ENCODE measurements at regions not wholly inside any gene's neighbourhood (a gene's known extent, or its start where the extent isn't known, plus 50 kb on each side); places are given as distances from the start of the nearest gene placed in this dataset.
"Not testable (repeated sequence)": the region's sequence is repeated elsewhere in the genome, so short reads cannot be mapped to it uniquely, and the experiment has no call there.

GRCh38 chr15:24078310-24079029 is 391.4 kb upstream of the NDN start:
- Histone ChIP-seq H3K9me3 (ENCODE audit: insufficient read depth, low read depth) (no peaks in the 10 kb centered on the region), H3K4me2 (no peak overlapping the region)
- POLR2A ChIA-PET (ENCODE audit: unreplicated experiment): no interaction called here

GRCh38 chr15:24088941-24089340 is 401.8 kb upstream of the NDN start:
- H3K9me3 ChIP-seq (ENCODE audit: insufficient read depth, low read depth); H3K27ac ChIP-seq; DNase-seq; H3K9me2 ChIP-seq (ENCODE audit: insufficient read depth); H3K4me3 ChIP-seq; H4K20me1 ChIP-seq (ENCODE audit: insufficient read depth); H3F3A ChIP-seq (ENCODE audit: insufficient read depth, low read depth); H3K36me3 ChIP-seq (ENCODE audit: low read depth); H2AFZ ChIP-seq; H3K27me3 ChIP-seq (ENCODE audit: insufficient read depth, low read depth); CTCF ChIA-PET; H3K79me2 ChIP-seq (ENCODE audit: low read depth); intact Hi-C loops (cut with micrococcal nuclease; ENCODE audit: unreplicated experiment); H3K4me2 ChIP-seq; POLR2A ChIA-PET (ENCODE audit: unreplicated experiment); H3K4me1 ChIP-seq (replicated peaks; ENCODE audit: insufficient read depth); BruUV-seq (replicated peaks): not testable (repeated sequence)

More at GRCh38 chr15:24078310-24079029, 391.4 kb upstream of the NDN start:
- Histone ChIP-seq H3K4me3 (no peak overlapping the region), H3F3A (ENCODE audit: insufficient read depth, low read depth) (no peaks in the 10 kb centered on the region), H3K79me2 (ENCODE audit: low read depth) (no peaks in the 10 kb centered on the region), H3K36me3 (ENCODE audit: low read depth) (no peaks in the 10 kb centered on the region), H3K27ac (no peak overlapping the region), H3K4me1 (replicated peaks; ENCODE audit: insufficient read depth) (no peaks in the 10 kb centered on the region), H2AFZ (no peak overlapping the region), H3K9me2 (ENCODE audit: insufficient read depth) (no peaks in the 10 kb centered on the region), H3K27me3 (ENCODE audit: insufficient read depth, low read depth) (no peaks in the 10 kb centered on the region), H4K20me1 (ENCODE audit: insufficient read depth) (no peaks in the 10 kb centered on the region)
- CTCF ChIA-PET: no interaction called here
- DNase-seq: no peak
- intact Hi-C loops (cut with micrococcal nuclease; ENCODE audit: unreplicated experiment): no loop called here
- no TSS peak for BruUV-seq (replicated peaks)
- TF ChIP-seq CTCF (conservative IDR thresholded peaks at IDR 0.05) (no peak), EZH2 (IDR thresholded peaks at IDR 0.05; ENCODE audit: low read depth) (no peak)

- H3F3A ChIP-seq (ENCODE audit: insufficient read depth, low read depth); DNase-seq; H3K27me3 ChIP-seq (ENCODE audit: insufficient read depth, low read depth); H3K36me3 ChIP-seq (ENCODE audit: low read depth); CTCF ChIA-PET; H4K20me1 ChIP-seq (ENCODE audit: insufficient read depth); H3K9me2 ChIP-seq (ENCODE audit: insufficient read depth); H3K9me3 ChIP-seq (ENCODE audit: insufficient read depth, low read depth); POLR2A ChIA-PET (ENCODE audit: unreplicated experiment); H3K4me2 ChIP-seq; H3K4me1 ChIP-seq (replicated peaks; ENCODE audit: insufficient read depth); H3K79me2 ChIP-seq (ENCODE audit: low read depth); H3K4me3 ChIP-seq; BruUV-seq (replicated peaks); intact Hi-C loops (cut with micrococcal nuclease; ENCODE audit: unreplicated experiment); H3K27ac ChIP-seq; H2AFZ ChIP-seq: not testable (repeated sequence)
Observed at GRCh38 chr15:24101503-24101902, 414.4 kb upstream of the NDN start.

- POLR2A ChIA-PET (ENCODE audit: unreplicated experiment); H3K4me3 ChIP-seq; H3K4me2 ChIP-seq; H3K36me3 ChIP-seq (ENCODE audit: low read depth); H3K27me3 ChIP-seq (ENCODE audit: insufficient read depth, low read depth); H3K9me3 ChIP-seq (ENCODE audit: insufficient read depth, low read depth); H4K20me1 ChIP-seq (ENCODE audit: insufficient read depth); H3K79me2 ChIP-seq (ENCODE audit: low read depth); intact Hi-C loops (cut with micrococcal nuclease; ENCODE audit: unreplicated experiment); BruUV-seq (replicated peaks); H3K27ac ChIP-seq; DNase-seq; H3F3A ChIP-seq (ENCODE audit: insufficient read depth, low read depth); CTCF ChIA-PET; H3K9me2 ChIP-seq (ENCODE audit: insufficient read depth); H2AFZ ChIP-seq; H3K4me1 ChIP-seq (replicated peaks; ENCODE audit: insufficient read depth): not testable (repeated sequence)
Observed at GRCh38 chr15:24107524-24107923, 420.4 kb upstream of the NDN start.

- H3F3A ChIP-seq (ENCODE audit: insufficient read depth, low read depth); H4K20me1 ChIP-seq (ENCODE audit: insufficient read depth); H3K27ac ChIP-seq; H2AFZ ChIP-seq; CTCF ChIA-PET; H3K4me3 ChIP-seq; H3K79me2 ChIP-seq (ENCODE audit: low read depth); H3K9me2 ChIP-seq (ENCODE audit: insufficient read depth); H3K4me1 ChIP-seq (replicated peaks; ENCODE audit: insufficient read depth); H3K36me3 ChIP-seq (ENCODE audit: low read depth); H3K4me2 ChIP-seq; BruUV-seq (replicated peaks); H3K27me3 ChIP-seq (ENCODE audit: insufficient read depth, low read depth); H3K9me3 ChIP-seq (ENCODE audit: insufficient read depth, low read depth); POLR2A ChIA-PET (ENCODE audit: unreplicated experiment); intact Hi-C loops (cut with micrococcal nuclease; ENCODE audit: unreplicated experiment); DNase-seq: not testable (repeated sequence)
Observed at GRCh38 chr15:24107948-24108347, 420.8 kb upstream of the NDN start.

- H3K4me2 ChIP-seq; H3K4me1 ChIP-seq (replicated peaks; ENCODE audit: insufficient read depth); H3K4me3 ChIP-seq; H3K9me3 ChIP-seq (ENCODE audit: insufficient read depth, low read depth); POLR2A ChIA-PET (ENCODE audit: unreplicated experiment); H3K27ac ChIP-seq; H4K20me1 ChIP-seq (ENCODE audit: insufficient read depth); H3K27me3 ChIP-seq (ENCODE audit: insufficient read depth, low read depth); H3F3A ChIP-seq (ENCODE audit: insufficient read depth, low read depth); CTCF ChIA-PET; DNase-seq; H3K9me2 ChIP-seq (ENCODE audit: insufficient read depth); H2AFZ ChIP-seq; BruUV-seq (replicated peaks); H3K36me3 ChIP-seq (ENCODE audit: low read depth); intact Hi-C loops (cut with micrococcal nuclease; ENCODE audit: unreplicated experiment); H3K79me2 ChIP-seq (ENCODE audit: low read depth): not testable (repeated sequence)
Observed at GRCh38 chr15:24108349-24108748, 421.2 kb upstream of the NDN start.

- BruUV-seq (replicated peaks); DNase-seq; intact Hi-C loops (cut with micrococcal nuclease; ENCODE audit: unreplicated experiment); H3K79me2 ChIP-seq (ENCODE audit: low read depth); CTCF ChIA-PET; H3K4me2 ChIP-seq; H3K27ac ChIP-seq; H3K27me3 ChIP-seq (ENCODE audit: insufficient read depth, low read depth); POLR2A ChIA-PET (ENCODE audit: unreplicated experiment); H3K36me3 ChIP-seq (ENCODE audit: low read depth); H4K20me1 ChIP-seq (ENCODE audit: insufficient read depth); H3F3A ChIP-seq (ENCODE audit: insufficient read depth, low read depth); H3K9me2 ChIP-seq (ENCODE audit: insufficient read depth); H3K4me1 ChIP-seq (replicated peaks; ENCODE audit: insufficient read depth); H3K4me3 ChIP-seq; H3K9me3 ChIP-seq (ENCODE audit: insufficient read depth, low read depth); H2AFZ ChIP-seq: not testable (repeated sequence)
Observed at GRCh38 chr15:24139622-24140021, 452.5 kb upstream of the NDN start.

Measured in PC-9 (cell line).